Ishikawa (cell line): ENCODE measurements at regions not wholly inside any gene's neighbourhood (a gene's known extent, or its start where the extent isn't known, plus 50 kb on each side); places are given as distances from the start of the nearest gene placed in this dataset.

Source experiments
- CEBPB ChIP-seq: IDR thresholded peaks from 2 replicates; pipeline ENCODE4 v1.6.1; 2012
- EGR1 ChIP-seq: IDR thresholded peaks from 2 replicates; pipeline ENCODE4 v1.6.1; 2012
- EP300 ChIP-seq: IDR thresholded peaks from 2 replicates; pipeline ENCODE4 v1.6.1; 2012; ENCODE audit warnings: borderline replicate concordance
- FOXM1 ChIP-seq: IDR thresholded peaks from 2 replicates; pipeline ENCODE4 v1.6.1; 2012; ENCODE audit warnings: low read depth, borderline replicate concordance
- RAD21 ChIP-seq: IDR thresholded peaks from 2 replicates; pipeline ENCODE4 v1.6.1; 2012; ENCODE audit warnings: low read depth
- TEAD4 ChIP-seq: IDR thresholded peaks from 2 replicates; pipeline ENCODE4 v1.6.1; 2012
- YY1 ChIP-seq: IDR thresholded peaks from 2 replicates; pipeline ENCODE4 v1.6.1; 2012; ENCODE audit warnings: low read depth
- TF ChIP-seq, protein P1 (sequence below): IDR thresholded peaks from 2 replicates; pipeline ENCODE4 v1.6.1; 2012; ENCODE audit warnings: low read depth, mild to moderate bottlenecking
- TF ChIP-seq, protein P2 (sequence below): IDR thresholded peaks from 2 replicates; pipeline ENCODE4 v1.6.1; 2012
- TF ChIP-seq, protein P3 (sequence below): IDR thresholded peaks from 2 replicates; pipeline ENCODE4 v1.6.1; 2012

DNA sequence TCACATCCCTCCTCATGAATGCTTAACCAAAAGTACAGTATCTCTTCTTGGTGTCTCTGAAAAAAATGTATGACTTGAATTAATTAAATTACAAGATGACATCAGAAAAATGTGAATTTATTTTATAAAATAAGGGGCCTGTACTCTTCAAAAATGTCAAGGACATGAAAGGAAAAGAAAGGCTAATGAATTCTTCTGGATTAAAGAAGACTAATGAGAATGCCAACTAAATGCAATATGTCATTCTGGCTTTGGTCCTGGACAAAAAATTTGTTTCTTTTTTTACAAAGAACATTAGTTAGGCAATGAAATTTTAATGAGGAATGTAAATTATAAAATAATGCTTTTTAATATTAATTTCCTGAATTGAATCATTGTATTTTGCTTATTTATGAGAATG, 1125.7 kb downstream of the DNAJB9 start:
- TF ChIP-seq, protein P1, sequence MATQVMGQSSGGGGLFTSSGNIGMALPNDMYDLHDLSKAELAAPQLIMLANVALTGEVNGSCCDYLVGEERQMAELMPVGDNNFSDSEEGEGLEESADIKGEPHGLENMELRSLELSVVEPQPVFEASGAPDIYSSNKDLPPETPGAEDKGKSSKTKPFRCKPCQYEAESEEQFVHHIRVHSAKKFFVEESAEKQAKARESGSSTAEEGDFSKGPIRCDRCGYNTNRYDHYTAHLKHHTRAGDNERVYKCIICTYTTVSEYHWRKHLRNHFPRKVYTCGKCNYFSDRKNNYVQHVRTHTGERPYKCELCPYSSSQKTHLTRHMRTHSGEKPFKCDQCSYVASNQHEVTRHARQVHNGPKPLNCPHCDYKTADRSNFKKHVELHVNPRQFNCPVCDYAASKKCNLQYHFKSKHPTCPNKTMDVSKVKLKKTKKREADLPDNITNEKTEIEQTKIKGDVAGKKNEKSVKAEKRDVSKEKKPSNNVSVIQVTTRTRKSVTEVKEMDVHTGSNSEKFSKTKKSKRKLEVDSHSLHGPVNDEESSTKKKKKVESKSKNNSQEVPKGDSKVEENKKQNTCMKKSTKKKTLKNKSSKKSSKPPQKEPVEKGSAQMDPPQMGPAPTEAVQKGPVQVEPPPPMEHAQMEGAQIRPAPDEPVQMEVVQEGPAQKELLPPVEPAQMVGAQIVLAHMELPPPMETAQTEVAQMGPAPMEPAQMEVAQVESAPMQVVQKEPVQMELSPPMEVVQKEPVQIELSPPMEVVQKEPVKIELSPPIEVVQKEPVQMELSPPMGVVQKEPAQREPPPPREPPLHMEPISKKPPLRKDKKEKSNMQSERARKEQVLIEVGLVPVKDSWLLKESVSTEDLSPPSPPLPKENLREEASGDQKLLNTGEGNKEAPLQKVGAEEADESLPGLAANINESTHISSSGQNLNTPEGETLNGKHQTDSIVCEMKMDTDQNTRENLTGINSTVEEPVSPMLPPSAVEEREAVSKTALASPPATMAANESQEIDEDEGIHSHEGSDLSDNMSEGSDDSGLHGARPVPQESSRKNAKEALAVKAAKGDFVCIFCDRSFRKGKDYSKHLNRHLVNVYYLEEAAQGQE = no peak
- TF ChIP-seq CEBPB (no peak), FOXM1 (no peak), TEAD4 (no peak), EP300 (no peak), EGR1 (no peak), RAD21 (no peak), YY1 (no peak)
- TF ChIP-seq, protein P2, sequence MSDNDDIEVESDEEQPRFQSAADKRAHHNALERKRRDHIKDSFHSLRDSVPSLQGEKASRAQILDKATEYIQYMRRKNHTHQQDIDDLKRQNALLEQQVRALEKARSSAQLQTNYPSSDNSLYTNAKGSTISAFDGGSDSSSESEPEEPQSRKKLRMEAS = no peak
- TF ChIP-seq, protein P3, sequence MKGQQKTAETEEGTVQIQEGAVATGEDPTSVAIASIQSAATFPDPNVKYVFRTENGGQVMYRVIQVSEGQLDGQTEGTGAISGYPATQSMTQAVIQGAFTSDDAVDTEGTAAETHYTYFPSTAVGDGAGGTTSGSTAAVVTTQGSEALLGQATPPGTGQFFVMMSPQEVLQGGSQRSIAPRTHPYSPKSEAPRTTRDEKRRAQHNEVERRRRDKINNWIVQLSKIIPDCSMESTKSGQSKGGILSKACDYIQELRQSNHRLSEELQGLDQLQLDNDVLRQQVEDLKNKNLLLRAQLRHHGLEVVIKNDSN = no peak
